OCI-LY1 (cell line): ENCODE measurements at regions not wholly inside any gene's neighbourhood (a gene's known extent, or its start where the extent isn't known, plus 50 kb on each side); places are given as distances from the start of the nearest gene placed in this dataset.

Source experiments
- H2AFZ ChIP-seq: fragments of 200-600 bp; sonication (generic), shearing (Covaris generic); 2 replicates; pipeline ENCODE4 v1.6.0; 2014; ENCODE audit warnings: antibody characterized with exemption, mild to moderate bottlenecking, low read length
- H3F3A ChIP-seq: fragments of 200-600 bp; sonication (generic), shearing (Covaris generic); 2 replicates; pipeline ENCODE4 v1.6.0; 2014; ENCODE audit warnings: mild to moderate bottlenecking, antibody characterized with exemption, low read length, moderate library complexity; ENCODE audit not compliant: insufficient read depth
- H3K27ac ChIP-seq: fragments of 200-600 bp; sonication (generic); 2 replicates; pipeline ENCODE4 v1.5.1; 2014; ENCODE audit warnings: low read length, mixed run types, mild to moderate bottlenecking, low read depth; ENCODE audit not compliant: poor library complexity, severe bottlenecking
- H3K27me3 ChIP-seq: fragments of 200-600 bp; sonication (generic); 2 replicates; pipeline ENCODE4 v1.6.0; 2014; ENCODE audit warnings: antibody characterized with exemption, mild to moderate bottlenecking, low read length, moderate library complexity; ENCODE audit not compliant: insufficient read depth
- H3K36me3 ChIP-seq: fragments of 200-600 bp; sonication (generic); 2 replicates; pipeline ENCODE4 v1.6.1; 2014; ENCODE audit warnings: mild to moderate bottlenecking, antibody characterized with exemption, low read length, moderate library complexity, mixed read lengths; ENCODE audit not compliant: insufficient read depth
- H3K4me1 ChIP-seq: fragments of 200-600 bp; sonication (generic); 2 replicates; pipeline ENCODE4 v1.5.1; 2014; ENCODE audit warnings: mild to moderate bottlenecking, low read length, moderate library complexity; ENCODE audit not compliant: insufficient read depth, severe bottlenecking
- H3K4me2 ChIP-seq: fragments of 200-600 bp; sonication (generic), shearing (Covaris generic); 2 replicates; pipeline ENCODE4 v1.6.1; 2014; ENCODE audit warnings: low read length
- H3K4me3 ChIP-seq: fragments of 200-600 bp; sonication (generic); 2 replicates; pipeline ENCODE4 v1.5.1; 2014; ENCODE audit warnings: low read length, low read depth, mild to moderate bottlenecking, mixed read lengths; ENCODE audit not compliant: poor library complexity, severe bottlenecking
- H3K79me2 ChIP-seq: fragments of 200-600 bp; shearing (Covaris generic); 2 replicates; pipeline ENCODE4 v1.6.1; 2016; ENCODE audit warnings: mixed run types, low read length, mixed read lengths; ENCODE audit not compliant: insufficient read depth
- H3K9ac ChIP-seq: fragments of 200-600 bp; sonication (generic), shearing (Covaris generic); 2 replicates; pipeline ENCODE4 v1.6.1; 2014; ENCODE audit warnings: mild to moderate bottlenecking, low read length, mixed read lengths
- H3K9me2 ChIP-seq: fragments of 200-600 bp; sonication (generic), shearing (Covaris generic); 2 replicates; pipeline ENCODE4 v1.6.1; 2014; ENCODE audit warnings: low read depth, mild to moderate bottlenecking, low read length, mixed read lengths
- H3K9me3 ChIP-seq: fragments of 200-600 bp; shearing (Covaris generic); 2 replicates; pipeline ENCODE4 v1.6.1; 2014; ENCODE audit warnings: low read length, mixed read lengths
- H4K20me1 ChIP-seq: fragments of 200-600 bp; sonication (generic), shearing (Covaris generic); 2 replicates; pipeline ENCODE4 v1.6.0; 2016; ENCODE audit warnings: mild to moderate bottlenecking, low read length; ENCODE audit not compliant: insufficient read depth
- EZH2 ChIP-seq: fragments of 200-600 bp; sonication (generic), shearing (Covaris generic); IDR thresholded peaks from 2 replicates; pipeline ENCODE4 v1.8.0; 2017; ENCODE audit warnings: borderline replicate concordance, mixed run types, mild to moderate bottlenecking, antibody characterized with exemption, low read length, moderate library complexity, mixed read lengths
- TF ChIP-seq, protein P1 (sequence below): fragments of 200-600 bp; sonication (generic), shearing (Covaris generic); IDR thresholded peaks from 2 replicates; pipeline ENCODE4 v1.5.1; 2017; ENCODE audit warnings: mild to moderate bottlenecking, antibody characterized with exemption, low read length, moderate library complexity, mixed read lengths

DNA sequence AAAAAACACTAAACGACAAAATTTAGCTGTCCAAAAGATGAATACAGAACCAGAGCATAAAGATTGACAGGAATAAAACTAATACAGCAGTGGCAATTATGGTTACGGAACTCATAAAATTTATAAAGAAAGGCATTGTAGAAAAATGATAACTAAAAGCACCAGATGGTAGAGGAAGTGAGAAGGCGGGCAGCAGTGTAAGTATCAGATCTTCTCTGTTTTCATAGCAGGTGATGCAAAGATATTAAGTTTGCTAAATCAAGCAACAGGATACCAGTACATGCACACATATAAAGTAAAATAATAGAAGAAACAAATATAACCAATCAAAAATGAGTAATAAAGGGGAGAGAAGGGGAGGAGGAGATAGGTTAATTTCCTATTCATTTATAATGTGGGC lies 103.9 kb upstream of the MEX3C start:
- Histone ChIP-seq H4K20me1 (no peaks in the 10 kb centered on the region), H2AFZ (no peak overlapping the region), H3K79me2 (no peaks in the 10 kb centered on the region), H3K27ac (no peak overlapping the region), H3K4me1 (no peaks in the 10 kb centered on the region), H3F3A (no peaks in the 10 kb centered on the region), H3K27me3 (no peaks in the 10 kb centered on the region), H3K36me3 (no peaks in the 10 kb centered on the region), H3K9me3 (no peaks in the 10 kb centered on the region), H3K9me2 (no peaks in the 10 kb centered on the region), H3K9ac (no peak overlapping the region), H3K4me3 (no peak overlapping the region), H3K4me2 (no peak overlapping the region)
- no peak for TF ChIP-seq EZH2
- TF ChIP-seq, protein P1, sequence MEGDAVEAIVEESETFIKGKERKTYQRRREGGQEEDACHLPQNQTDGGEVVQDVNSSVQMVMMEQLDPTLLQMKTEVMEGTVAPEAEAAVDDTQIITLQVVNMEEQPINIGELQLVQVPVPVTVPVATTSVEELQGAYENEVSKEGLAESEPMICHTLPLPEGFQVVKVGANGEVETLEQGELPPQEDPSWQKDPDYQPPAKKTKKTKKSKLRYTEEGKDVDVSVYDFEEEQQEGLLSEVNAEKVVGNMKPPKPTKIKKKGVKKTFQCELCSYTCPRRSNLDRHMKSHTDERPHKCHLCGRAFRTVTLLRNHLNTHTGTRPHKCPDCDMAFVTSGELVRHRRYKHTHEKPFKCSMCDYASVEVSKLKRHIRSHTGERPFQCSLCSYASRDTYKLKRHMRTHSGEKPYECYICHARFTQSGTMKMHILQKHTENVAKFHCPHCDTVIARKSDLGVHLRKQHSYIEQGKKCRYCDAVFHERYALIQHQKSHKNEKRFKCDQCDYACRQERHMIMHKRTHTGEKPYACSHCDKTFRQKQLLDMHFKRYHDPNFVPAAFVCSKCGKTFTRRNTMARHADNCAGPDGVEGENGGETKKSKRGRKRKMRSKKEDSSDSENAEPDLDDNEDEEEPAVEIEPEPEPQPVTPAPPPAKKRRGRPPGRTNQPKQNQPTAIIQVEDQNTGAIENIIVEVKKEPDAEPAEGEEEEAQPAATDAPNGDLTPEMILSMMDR: no peak

DNA sequence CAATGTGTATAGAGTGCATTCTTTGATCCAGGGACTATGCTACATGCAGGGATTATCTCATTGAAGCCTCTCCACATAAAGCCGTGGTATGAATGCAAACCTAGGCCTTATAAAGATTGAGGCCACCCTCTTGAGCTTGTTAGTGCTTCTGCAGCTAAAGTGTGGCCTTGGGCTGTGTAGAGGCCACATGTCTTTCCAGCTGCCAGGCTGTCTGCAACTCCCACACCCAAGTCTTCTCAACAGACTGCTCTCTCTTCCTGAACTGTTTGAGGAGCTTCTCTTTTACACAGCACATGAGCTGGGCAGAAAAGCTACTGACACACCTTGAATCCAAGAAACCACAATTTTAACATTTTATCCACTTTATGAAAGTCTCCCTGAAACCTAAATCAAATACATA lies 119.2 kb upstream of the MEX3C start:
- H3K4me2 ChIP-seq: no peak overlapping the region
- no peaks in the 10 kb centered on the region for H4K20me1 ChIP-seq
- H3F3A ChIP-seq: no peaks in the 10 kb centered on the region
- H3K4me1 ChIP-seq: no peaks in the 10 kb centered on the region
- no peaks in the 10 kb centered on the region for H3K9me2 ChIP-seq
- H3K79me2 ChIP-seq: no peaks in the 10 kb centered on the region
- no peak overlapping the region for H3K9ac ChIP-seq
- TF ChIP-seq, protein P1: no peak
- TF ChIP-seq EZH2: no peak
- H3K9me3 ChIP-seq: no peaks in the 10 kb centered on the region
- no peak overlapping the region for H3K27ac ChIP-seq
- no peaks in the 10 kb centered on the region for H3K36me3 ChIP-seq
- H3K4me3 ChIP-seq: no peak overlapping the region
- H2AFZ ChIP-seq: no peak overlapping the region
- no peaks in the 10 kb centered on the region; the same call in 1 of the 2 replicates for H3K27me3 ChIP-seq

GRCh38 chr18:51321696-51322095 lies 124.2 kb upstream of the MEX3C start:
- no peaks in the 10 kb centered on the region for H3K9me2 ChIP-seq
- no peaks in the 10 kb centered on the region; the same call in 1 of the 2 replicates for H3K27me3 ChIP-seq
- H3K4me3 ChIP-seq: no peak overlapping the region
- H4K20me1 ChIP-seq: no peaks in the 10 kb centered on the region
- H3K9ac ChIP-seq: no peak overlapping the region
- TF ChIP-seq EZH2: no peak
- TF ChIP-seq, protein P1: no peak
- no peaks in the 10 kb centered on the region for H3F3A ChIP-seq
- H3K4me2 ChIP-seq: no peak overlapping the region
- H3K27ac ChIP-seq: no peak overlapping the region
- no peaks in the 10 kb centered on the region for H3K4me1 ChIP-seq
- H3K79me2 ChIP-seq: no peaks in the 10 kb centered on the region
- H3K36me3 ChIP-seq: no peaks in the 10 kb centered on the region
- no peak overlapping the region for H2AFZ ChIP-seq
- no peaks in the 10 kb centered on the region for H3K9me3 ChIP-seq
